Sigmoid colon (tissue), 6 donors: ENCODE measurements at regions not wholly inside any gene's neighbourhood (a gene's known extent, or its start where the extent isn't known, plus 50 kb on each side); places are given as distances from the start of the nearest gene placed in this dataset.

Source experiments
- DNase-seq: peaks from one replicate; pipeline ENCODE4 v3.0.0-alpha.2; 2019
- H3K27ac ChIP-seq, 4 donors: fragments of 200-600 bp; sonication (generic); one replicate each; pipeline ENCODE4 v1.5.1; 2016 to 2019; ENCODE audit warnings: mild to moderate bottlenecking in 1 of 4
- H3K27me3 ChIP-seq, 3 donors: fragments of 200-600 bp; sonication (generic); one replicate each; pipeline ENCODE4 v1.5.1; 2019; ENCODE audit warnings: mild to moderate bottlenecking in 1 of 3
- H3K36me3 ChIP-seq, 4 donors: fragments of 200-600 bp; sonication (generic); one replicate each; pipeline ENCODE4 v1.5.1; 2016 to 2019
- H3K4me1 ChIP-seq, 4 donors: fragments of 200-600 bp; sonication (generic); one replicate each; pipeline ENCODE4 v1.5.1; 2017 to 2019
- H3K4me3 ChIP-seq, 4 donors: fragments of 200-600 bp; sonication (generic); one replicate each; pipeline ENCODE4 v1.5.1; 2017 to 2019; ENCODE audit warnings: mild to moderate bottlenecking in 2 of 4, moderate library complexity in 1 of 4
- H3K9me3 ChIP-seq, 4 donors: fragments of 200-600 bp in 3 of 4; sonication (generic) in 3 of 4; one replicate each; pipeline versions ENCODE4 v1.5.1 to v1.6.1; 2013 to 2019
- CTCF ChIP-seq, 4 experiments: fragments of 450-650 bp in 3 of 4; fragments of 200-600 bp in 1 of 4; IDR thresholded peaks; one replicate each; pipeline ENCODE4 v1.5.1; 2016 to 2019; ENCODE audit warnings: antibody characterized with exemption in 4 of 4, mild to moderate bottlenecking in 3 of 4, moderate library complexity in 2 of 4
- EP300 ChIP-seq, 4 donors: sonication (generic); formaldehyde crosslinking; IDR thresholded peaks; one replicate each; pipeline ENCODE4 v1.6.1; 2017; ENCODE audit warnings: antibody characterized with exemption in 4 of 4
- POLR2A ChIP-seq, 2 donors: fragments of 450-650 bp; IDR thresholded peaks; one replicate each; pipeline ENCODE4 v1.6.1; 2016; ENCODE audit warnings: antibody characterized with exemption in 2 of 2, mild to moderate bottlenecking in 2 of 2, moderate library complexity in 2 of 2
- POLR2AphosphoS5 ChIP-seq, 4 donors: sonication (generic); formaldehyde crosslinking; IDR thresholded peaks; one replicate each; pipeline ENCODE4 v1.6.1; 2017; ENCODE audit warnings: antibody characterized with exemption in 4 of 4
- WGBS, 2 donors: extraction: QIAGEN DNeasy Blood & Tissue Kit; methylation state at CpG; one replicate each; pipeline ENCODE4 v1.1.7; 2013; 5-methylcytosine and 5-hydroxymethylcytosine counted together
- intact Hi-C: fragments of 100-400 bp; cut with DNase I; formaldehyde crosslinking; loops from one replicate; pipeline ENCODE4 v1.15.1; 2023
- donor health status: healthy with polysubstance abuse.
- donor health status: healthy.

GRCh38 chr4:128566693-128567092, 242.8 kb upstream of the JADE1 start:
- H3K36me3 ChIP-seq = no peaks in the 10 kb centered on the region
- intact Hi-C loops = loop anchor here (2.0 to 5.0 kb wide), 3 partner anchors 96 to 296 kb away; no protein-coding TSS in a partner anchor
- no peaks in the 10 kb centered on the region for H3K27me3 ChIP-seq
- WGBS, 2 donors = 48 to 71% methylated on average over 2 of the region's 2 CpGs
- H3K27ac ChIP-seq = no peak overlapping the region
- TF ChIP-seq CTCF (IDR thresholded peaks at IDR 0.05) (no peak), POLR2A (IDR thresholded peaks at IDR 0.05) (no peak), EP300 (IDR thresholded peaks at IDR 0.05) (no peak), POLR2AphosphoS5 (IDR thresholded peaks at IDR 0.05) (no peak)
- peaks cover 0 to 42% (median 28%) of the 10 kb centered on the region in 4 donors for H3K4me1 ChIP-seq
- H3K4me3 ChIP-seq = no peak overlapping the region
- H3K9me3 ChIP-seq = no peaks in the 10 kb centered on the region
- DNase-seq = no peak

DNA sequence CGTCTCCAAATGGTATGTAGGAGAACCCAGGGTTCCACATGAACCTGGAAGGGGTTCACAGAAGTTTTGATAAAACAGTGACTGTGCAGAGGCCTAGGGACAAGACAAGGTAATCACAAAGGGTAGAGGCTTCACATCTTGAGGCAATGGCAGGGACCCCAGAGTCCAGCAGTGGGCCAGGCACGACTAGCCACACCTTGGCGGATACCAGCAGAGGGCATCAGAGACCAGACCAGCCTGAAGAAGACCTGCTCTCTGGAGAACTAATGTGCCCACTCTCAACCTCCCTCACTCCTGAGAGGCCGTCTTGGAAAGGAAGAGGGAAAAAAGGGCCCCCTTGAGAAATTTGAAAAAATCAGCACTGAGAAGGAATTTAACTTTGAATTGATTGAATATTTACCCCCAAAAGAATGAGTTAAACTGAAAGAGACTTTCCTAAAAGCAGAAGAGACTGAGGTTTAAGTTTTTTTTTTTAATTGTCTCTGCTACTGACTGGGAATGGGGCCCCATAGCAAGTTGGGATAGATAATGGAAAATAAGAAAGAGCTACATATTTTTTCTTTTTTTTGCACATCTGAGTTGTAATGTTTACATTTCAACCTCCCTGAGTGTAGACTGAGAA, 243.8 kb upstream of the JADE1 start:
- Histone ChIP-seq H3K4me3 (no peak overlapping the region), H3K27me3 (no peaks in the 10 kb centered on the region), H3K4me1 (peaks cover 0 to 32% (median 20%) of the 10 kb centered on the region in 4 donors), H3K36me3 (no peaks in the 10 kb centered on the region), H3K27ac (no peak overlapping the region), H3K9me3 (no peaks in the 10 kb centered on the region)
- peak; percentile 72 for DNase-seq
- TF ChIP-seq CTCF (IDR thresholded peaks at IDR 0.05) = peak; percentile 22 to 68 (median 62)
- TF ChIP-seq EP300 (IDR thresholded peaks at IDR 0.05) = no peak
- no peak for TF ChIP-seq POLR2AphosphoS5 (IDR thresholded peaks at IDR 0.05)
- intact Hi-C loops = loop anchor here (2.0 to 5.0 kb wide), 3 partner anchors 97 to 297 kb away; no protein-coding TSS in a partner anchor
- WGBS, 2 donors = 42 to 60% methylated on average over 4 of the region's 4 CpGs

DNA sequence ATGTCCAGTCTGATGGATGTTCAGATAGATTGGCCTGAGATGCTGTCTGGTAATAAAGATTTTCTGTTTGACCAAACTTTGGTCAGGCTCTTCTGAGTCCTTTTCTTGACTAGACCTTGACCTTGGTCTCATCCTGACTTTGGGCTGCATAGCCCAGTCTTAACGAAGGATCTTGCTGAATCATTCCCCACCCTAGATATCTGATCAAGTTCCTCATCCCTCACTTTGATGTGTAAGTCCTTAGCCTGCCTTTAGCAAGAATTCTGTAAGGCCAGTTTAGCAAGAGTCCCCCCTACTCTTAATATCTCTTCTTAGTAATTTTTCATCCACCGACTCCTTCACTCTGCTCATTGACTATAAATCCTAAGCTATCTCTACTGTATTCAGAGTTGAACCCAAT, 244.4 kb upstream of the JADE1 start:
- 73 to 78% methylated on average over 2 of the region's 2 CpGs for WGBS, 2 donors
- TF ChIP-seq POLR2A (IDR thresholded peaks at IDR 0.05) (no peak), EP300 (IDR thresholded peaks at IDR 0.05) (no peak), POLR2AphosphoS5 (IDR thresholded peaks at IDR 0.05) (no peak), CTCF (IDR thresholded peaks at IDR 0.05) (no peak)
- no peaks in the 10 kb centered on the region for H3K9me3 ChIP-seq
- no peak overlapping the region for H3K27ac ChIP-seq
- no peaks in the 10 kb centered on the region for H3K27me3 ChIP-seq
- no peak for DNase-seq
- intact Hi-C loops = loop anchor here (5.0 kb wide), 2 partner anchors 97 to 297 kb away; no protein-coding TSS in a partner anchor
- H3K4me3 ChIP-seq = no peak overlapping the region
- no peaks in the 10 kb centered on the region for H3K36me3 ChIP-seq
- H3K4me1 ChIP-seq = peaks cover 0 to 25% (median 18%) of the 10 kb centered on the region in 4 donors

- H3K36me3 ChIP-seq = no peaks in the 10 kb centered on the region
- no peak for DNase-seq
- no peak overlapping the region for H3K27ac ChIP-seq
- TF ChIP-seq POLR2A (IDR thresholded peaks at IDR 0.05) (no peak), EP300 (IDR thresholded peaks at IDR 0.05) (no peak), POLR2AphosphoS5 (IDR thresholded peaks at IDR 0.05) (no peak), CTCF (IDR thresholded peaks at IDR 0.05) (no peak)
- 86 to 92% methylated on average over 2 of the region's 2 CpGs for WGBS, 2 donors
- intact Hi-C loops = no loop called here
- H3K9me3 ChIP-seq = no peaks in the 10 kb centered on the region
- no peak overlapping the region for H3K4me3 ChIP-seq
- H3K4me1 ChIP-seq = peaks cover 0 to 25% (median 19%) of the 10 kb centered on the region in 4 donors
- no peaks in the 10 kb centered on the region for H3K27me3 ChIP-seq
Observed at GRCh38 chr4:128564081-128564630, 245.3 kb upstream of the JADE1 start.
